Neural progenitor cell (in vitro differentiated cells): ENCODE measurements at regions not wholly inside any gene's neighbourhood (a gene's known extent, or its start where the extent isn't known, plus 50 kb on each side); places are given as distances from the start of the nearest gene placed in this dataset.

Source experiments
- DNase-seq: peaks from one replicate; pipeline ENCODE4 v3.0.0-alpha.2; 2016; ENCODE audit warnings: low spot score
- H2AFZ ChIP-seq: fragments of 200-600 bp; sonication (generic); replicated peaks from 2 replicates; pipeline ENCODE4 v1.6.1; 2016; ENCODE audit warnings: antibody characterized with exemption
- H3F3A ChIP-seq: fragments of 200-600 bp; sonication (generic); 2 replicates; pipeline ENCODE4 v1.6.1; 2016; ENCODE audit warnings: antibody characterized with exemption, low read depth
- H3K27ac ChIP-seq: fragments of 200-600 bp; sonication (generic); 2 replicates; pipeline ENCODE4 v1.5.1; 2016; ENCODE audit warnings: mild to moderate bottlenecking
- H3K27me3 ChIP-seq: fragments of 200-600 bp; sonication (generic); 2 replicates; pipeline ENCODE4 v1.6.1; 2016; ENCODE audit warnings: mild to moderate bottlenecking, moderate library complexity
- H3K36me3 ChIP-seq: fragments of 200-600 bp; sonication (generic); 2 replicates; pipeline ENCODE4 v1.5.1; 2016
- H3K4me1 ChIP-seq: fragments of 200-600 bp; sonication (generic); 2 replicates; pipeline ENCODE4 v1.6.1; 2016; ENCODE audit warnings: mixed run types
- H3K4me2 ChIP-seq: fragments of 200-600 bp; sonication (generic); 2 replicates; pipeline ENCODE4 v1.6.1; 2016
- H3K4me3 ChIP-seq: fragments of 200-600 bp; sonication (generic); 2 replicates; pipeline ENCODE4 v1.5.1; 2016
- H3K79me2 ChIP-seq: fragments of 200-600 bp; sonication (generic); 2 replicates; pipeline ENCODE4 v1.6.1; 2016; ENCODE audit warnings: low read depth
- H3K9ac ChIP-seq: fragments of 200-600 bp; sonication (generic); 2 replicates; pipeline ENCODE4 v1.6.1; 2016
- H3K9me3 ChIP-seq: fragments of 200-600 bp; sonication (generic); 2 replicates; pipeline ENCODE4 v1.5.1; 2016; ENCODE audit warnings: low read depth
- H4K20me1 ChIP-seq: fragments of 200-600 bp; sonication (generic); 2 replicates; pipeline ENCODE4 v1.6.1; 2016; ENCODE audit warnings: low read depth
- H3K27ac Mint-ChIP-seq: 3 replicates; pipeline ENCODE4 v1.8.0; 2021; ENCODE audit warnings: mixed read lengths
- H3K27me3 Mint-ChIP-seq: 2 replicates; pipeline ENCODE4 v1.8.0; 2022; ENCODE audit warnings: low read depth, mild to moderate bottlenecking, inconsistent platforms, moderate library complexity, mixed read lengths; ENCODE audit not compliant: insufficient read depth
- H3K36me3 Mint-ChIP-seq: 3 replicates; pipeline ENCODE4 v1.8.0; 2021; ENCODE audit warnings: mixed read lengths
- H3K4me1 Mint-ChIP-seq: 3 replicates; pipeline ENCODE4 v1.8.0; 2021; ENCODE audit warnings: mixed read lengths
- H3K4me3 Mint-ChIP-seq: 3 replicates; pipeline ENCODE4 v1.8.0; 2021; ENCODE audit warnings: mild to moderate bottlenecking, moderate library complexity, mixed read lengths
- H3K9me3 Mint-ChIP-seq: 3 replicates; pipeline ENCODE4 v1.8.0; 2020; ENCODE audit warnings: mixed read lengths
- CTCF ChIP-seq: fragments of 200-600 bp; sonication (generic); IDR thresholded peaks from 2 replicates; pipeline ENCODE4 v1.5.1; 2017; ENCODE audit warnings: antibody characterized with exemption, mild to moderate bottlenecking
- EZH2 ChIP-seq: fragments of 200-600 bp; sonication (generic); IDR thresholded peaks from 2 replicates; pipeline ENCODE4 v1.6.1; 2017; ENCODE audit warnings: antibody characterized with exemption, mild to moderate bottlenecking, moderate library complexity
- EZH2phosphoT487 ChIP-seq: fragments of 200-600 bp; sonication (generic); IDR thresholded peaks from 2 replicates; pipeline ENCODE4 v1.6.1; 2017; ENCODE audit warnings: antibody characterized with exemption

DNA sequence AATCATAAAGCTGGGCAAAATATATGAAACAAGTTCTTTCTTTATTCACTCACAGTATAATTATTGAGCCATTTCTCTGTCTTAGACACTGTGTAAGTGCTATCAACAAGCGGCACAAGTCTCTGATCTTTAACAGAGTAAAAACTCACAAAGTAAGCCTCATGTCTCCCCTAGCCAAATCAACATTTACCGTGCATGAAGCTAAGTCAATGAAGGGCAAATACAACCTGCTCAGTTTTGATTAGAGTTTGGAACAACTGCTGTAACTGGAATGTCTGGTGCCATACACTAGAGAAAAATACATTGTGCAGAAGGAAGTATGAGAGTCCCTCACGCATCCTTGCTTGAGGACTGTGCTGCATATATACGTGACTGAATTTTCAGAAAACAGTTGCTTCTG, 291.0 kb upstream of the EPHA3 start:
- peaks cover 4% of the 10 kb centered on the region for H3F3A ChIP-seq
- TF ChIP-seq EZH2 (no peak), EZH2phosphoT487 (no peak), CTCF (no peak)
- no peaks in the 10 kb centered on the region for H3K9me3 ChIP-seq
- H4K20me1 ChIP-seq: no peaks in the 10 kb centered on the region
- H3K9me3 Mint-ChIP-seq: no peaks in the 10 kb centered on the region
- no peak overlapping the region for H3K27ac ChIP-seq
- no peaks in the 10 kb centered on the region for H3K27me3 ChIP-seq
- no peak overlapping the region for H3K4me2 ChIP-seq
- H3K4me1 Mint-ChIP-seq: peaks cover 9% of the 10 kb centered on the region
- no peak overlapping the region for H3K27ac Mint-ChIP-seq
- H3K27me3 Mint-ChIP-seq: no peaks in the 10 kb centered on the region
- H3K4me1 ChIP-seq: no peaks in the 10 kb centered on the region
- no peaks in the 10 kb centered on the region for H3K36me3 Mint-ChIP-seq
- H3K36me3 ChIP-seq: no peaks in the 10 kb centered on the region
- H3K4me3 ChIP-seq: no peak overlapping the region
- no peaks in the 10 kb centered on the region for H3K79me2 ChIP-seq
- DNase-seq: no peak
- no peak overlapping the region for H3K9ac ChIP-seq
- H2AFZ ChIP-seq: peak overlapping the region; percentile 19
- H3K4me3 Mint-ChIP-seq: no peak overlapping the region

DNA sequence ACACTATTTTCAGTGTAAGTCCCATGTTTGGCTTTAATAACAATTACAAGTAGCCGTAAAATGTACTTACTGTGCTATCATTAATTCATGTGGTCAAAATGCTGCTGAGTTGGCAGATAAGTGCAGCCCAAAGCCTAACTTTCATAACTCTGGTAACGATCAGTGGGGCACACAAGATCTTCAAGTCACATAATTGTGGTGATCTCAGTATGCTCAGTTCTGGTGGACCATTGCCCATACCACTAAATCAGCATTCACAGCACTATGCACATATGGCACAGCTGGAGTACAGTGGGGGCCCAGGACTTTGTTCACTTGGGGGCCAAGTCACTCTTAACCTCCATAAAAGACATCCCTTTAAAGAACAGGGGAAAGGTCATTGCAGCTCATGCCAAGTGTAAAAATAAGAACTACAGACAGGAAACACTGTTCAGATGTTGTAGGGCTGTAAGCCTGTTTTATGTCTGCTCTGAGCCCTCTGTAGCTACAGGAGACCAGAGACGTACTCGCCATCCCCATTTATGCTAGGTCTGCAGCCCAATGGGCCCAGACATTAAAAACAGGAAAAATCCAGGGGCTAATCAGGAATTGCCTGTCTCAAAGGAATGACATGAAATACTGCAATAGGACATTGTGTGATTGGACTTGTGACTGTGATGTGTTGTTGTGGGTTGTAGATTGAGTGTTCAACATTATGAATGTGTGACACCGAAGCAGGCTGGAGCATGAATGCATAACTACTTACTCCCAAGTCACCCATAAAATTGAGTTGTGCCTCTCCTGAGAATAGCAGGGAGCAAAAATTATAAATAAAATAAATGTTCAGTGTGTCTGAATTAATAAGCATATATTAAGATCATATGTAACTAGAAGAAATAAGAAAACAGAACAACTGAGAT, 282.5 kb upstream of the EPHA3 start:
- no peak overlapping the region for H3K9ac ChIP-seq
- DNase-seq: no peak
- no peaks in the 10 kb centered on the region for H3K4me1 ChIP-seq
- H3K36me3 ChIP-seq: no peaks in the 10 kb centered on the region
- no peaks in the 10 kb centered on the region for H4K20me1 ChIP-seq
- H3K79me2 ChIP-seq: no peaks in the 10 kb centered on the region
- H3K27me3 Mint-ChIP-seq: no peaks in the 10 kb centered on the region
- H3K4me2 ChIP-seq: no peak overlapping the region
- H2AFZ ChIP-seq: no peak overlapping the region
- H3K4me3 ChIP-seq: no peak overlapping the region
- H3K27ac Mint-ChIP-seq: no peak overlapping the region
- peaks cover 5% of the 10 kb centered on the region for H3F3A ChIP-seq
- no peaks in the 10 kb centered on the region for H3K9me3 Mint-ChIP-seq
- H3K27me3 ChIP-seq: no peaks in the 10 kb centered on the region
- no peak for TF ChIP-seq CTCF
- no peak for TF ChIP-seq EZH2
- TF ChIP-seq EZH2phosphoT487: no peak
- no peaks in the 10 kb centered on the region for H3K36me3 Mint-ChIP-seq
- no peak overlapping the region for H3K4me3 Mint-ChIP-seq
- peaks cover 11% of the 10 kb centered on the region for H3K4me1 Mint-ChIP-seq
- no peaks in the 10 kb centered on the region for H3K9me3 ChIP-seq
- H3K27ac ChIP-seq: no peak overlapping the region

DNA sequence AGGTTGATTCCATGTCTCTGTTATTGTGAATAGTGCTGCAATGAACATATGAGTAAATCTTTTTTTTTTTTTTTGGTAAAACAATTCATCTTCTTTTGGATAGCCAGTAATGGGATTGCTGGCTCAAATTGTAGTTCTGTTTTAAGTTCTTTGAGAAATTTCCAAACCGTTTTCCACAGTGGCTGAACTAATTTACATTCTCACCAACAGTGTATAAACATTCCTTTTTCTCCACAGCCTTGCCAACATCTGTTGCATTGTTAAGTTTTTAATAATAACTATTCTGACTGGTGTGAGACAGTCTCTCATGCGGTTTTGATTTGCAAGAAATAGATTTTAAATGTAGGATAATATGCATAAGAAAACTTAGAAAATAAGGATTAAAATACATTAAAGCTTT, 279.0 kb upstream of the EPHA3 start:
- no peak overlapping the region for H3K4me3 ChIP-seq
- Mint-ChIP-seq H3K27ac (no peak overlapping the region), H3K9me3 (no peaks in the 10 kb centered on the region), H3K4me3 (no peak overlapping the region), H3K4me1 (peaks cover 6% of the 10 kb centered on the region), H3K36me3 (no peaks in the 10 kb centered on the region), H3K27me3 (no peaks in the 10 kb centered on the region)
- no peaks in the 10 kb centered on the region for H3F3A ChIP-seq
- no peak overlapping the region for H3K9ac ChIP-seq
- no peak overlapping the region for H2AFZ ChIP-seq
- no peaks in the 10 kb centered on the region for H3K4me1 ChIP-seq
- no peak for DNase-seq
- no peaks in the 10 kb centered on the region for H3K9me3 ChIP-seq
- H3K27ac ChIP-seq: no peak overlapping the region
- H3K36me3 ChIP-seq: no peaks in the 10 kb centered on the region
- no peaks in the 10 kb centered on the region for H3K79me2 ChIP-seq
- no peak overlapping the region for H3K4me2 ChIP-seq
- no peaks in the 10 kb centered on the region for H4K20me1 ChIP-seq
- TF ChIP-seq EZH2phosphoT487 (no peak), CTCF (no peak), EZH2 (no peak)
- H3K27me3 ChIP-seq: no peaks in the 10 kb centered on the region
